ENCODE measurements at regions not wholly inside any gene's neighbourhood (a gene's known extent, or its start where the extent isn't known, plus 50 kb on each side); places are given as distances from the start of the nearest gene placed in this dataset.

DNA sequence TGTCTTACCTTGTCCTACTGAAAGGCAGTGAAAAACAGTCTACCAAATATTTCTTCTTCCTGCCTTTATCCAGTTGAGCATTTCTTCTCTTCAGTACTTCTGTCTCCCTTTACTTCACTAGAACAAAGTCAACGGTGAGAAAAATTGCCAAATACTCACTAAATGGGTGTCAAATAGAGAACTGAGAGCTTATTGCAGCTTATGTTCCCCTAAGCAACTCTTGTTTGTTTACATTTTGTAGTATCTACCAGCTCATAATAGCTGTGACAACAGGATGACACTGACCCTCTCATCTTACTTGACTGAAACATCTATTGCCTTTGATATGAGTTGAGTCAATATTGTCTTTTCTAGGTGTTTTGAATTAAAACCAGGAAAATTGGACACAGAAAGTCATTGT, 327.9 kb upstream of the SORCS1 start:
- Histone ChIP-seq H4K20me1 (no peaks in the 10 kb centered on the region), H3K9ac (no peak overlapping the region), H3K27ac (no peak overlapping the region)

DNA sequence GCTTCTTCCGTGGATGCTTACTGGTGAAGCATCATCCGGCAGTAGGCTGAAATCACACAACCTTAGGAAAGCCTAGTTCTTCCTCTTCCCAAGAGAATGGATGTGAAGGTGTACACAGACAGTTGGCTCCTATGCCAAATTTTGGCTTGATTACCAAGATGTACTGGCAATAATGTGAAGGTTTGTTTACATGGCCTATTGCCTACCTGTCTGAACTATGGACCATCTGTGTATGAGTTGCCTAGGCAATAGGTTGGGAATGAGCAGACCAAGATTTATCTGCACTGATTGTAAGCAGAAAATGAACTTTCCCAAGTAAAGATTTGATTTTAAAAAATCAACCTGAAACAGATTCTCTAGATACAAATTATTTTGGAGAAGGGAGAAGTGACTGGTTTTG, 325.9 kb upstream of the SORCS1 start:
- Histone ChIP-seq H3K4me1 (no peaks in the 10 kb centered on the region), H3K27me3 (no peaks in the 10 kb centered on the region), H4K20me1 (no peaks in the 10 kb centered on the region), H3K9me3 (no peaks in the 10 kb centered on the region), H3K4me2 (no peak overlapping the region), H3K9ac (no peak overlapping the region), H3K27ac (no peak overlapping the region), H3K36me3 (no peaks in the 10 kb centered on the region), H3K4me3 (no peak overlapping the region)
- no peak for TF ChIP-seq Cebpa-rat (IDR thresholded peaks at IDR 0.05)

More for the DNA sequence above, 327.9 kb upstream of the SORCS1 start:
- TF ChIP-seq Cebpa-rat (IDR thresholded peaks at IDR 0.05) = no peak
- H3K36me3 ChIP-seq = no peaks in the 10 kb centered on the region
- H3K27me3 ChIP-seq = no peaks in the 10 kb centered on the region
- H3K4me2 ChIP-seq = no peak overlapping the region
- no peaks in the 10 kb centered on the region for H3K9me3 ChIP-seq
- no peak overlapping the region for H3K4me3 ChIP-seq
- no peaks in the 10 kb centered on the region for H3K4me1 ChIP-seq

DNA sequence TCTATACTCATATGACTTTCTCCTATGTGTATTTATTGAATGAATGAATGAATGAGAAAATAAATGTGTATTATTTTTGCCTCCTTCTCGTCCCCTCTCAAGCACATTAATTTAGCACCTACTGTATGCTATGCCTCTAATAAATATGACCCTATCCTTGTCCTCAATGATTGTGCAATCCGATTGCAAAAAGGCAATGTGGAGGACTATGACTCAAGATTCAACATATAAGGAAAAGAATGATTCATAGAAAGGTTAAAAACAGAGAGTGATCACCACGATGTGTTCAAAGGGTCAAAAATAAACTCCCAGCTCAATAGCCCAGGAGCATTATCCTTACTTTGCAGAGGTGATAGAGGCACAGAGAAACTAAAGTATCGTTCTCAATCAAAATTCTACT, 322.8 kb upstream of the SORCS1 start:
- Histone ChIP-seq H3K4me3 (no peak overlapping the region), H3K9ac (no peak overlapping the region), H3K9me3 (no peaks in the 10 kb centered on the region), H3K4me2 (no peak overlapping the region), H4K20me1 (no peaks in the 10 kb centered on the region), H3K36me3 (no peaks in the 10 kb centered on the region), H3K27me3 (no peaks in the 10 kb centered on the region), H3K27ac (no peak overlapping the region), H3K4me1 (no peaks in the 10 kb centered on the region)
- no peak; the same call in 1 of the 2 replicates for TF ChIP-seq Cebpa-rat (IDR thresholded peaks at IDR 0.05)

DNA sequence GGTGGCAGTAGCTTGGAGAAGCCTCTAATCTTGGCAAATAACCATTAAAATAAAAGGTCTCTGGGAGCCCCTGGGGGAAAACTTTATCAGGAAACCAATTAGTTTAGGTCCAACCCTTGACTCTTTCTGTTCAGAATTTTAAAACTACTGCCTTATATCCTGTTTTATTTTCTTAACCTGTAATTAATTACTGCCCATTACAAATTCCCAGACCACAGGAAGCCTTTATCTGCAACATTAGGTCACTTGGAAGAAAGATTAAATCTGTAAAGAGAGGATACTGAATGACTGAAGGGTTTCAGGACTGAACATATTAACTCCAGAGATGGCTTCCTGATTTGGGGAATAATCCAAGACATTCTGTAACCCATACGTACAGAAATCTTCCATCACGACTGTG, 320.5 kb upstream of the SORCS1 start:
- no peak for TF ChIP-seq Cebpa-rat (IDR thresholded peaks at IDR 0.05)
- Histone ChIP-seq H3K9me3 (no peaks in the 10 kb centered on the region), H3K4me2 (no peak overlapping the region), H3K4me1 (no peaks in the 10 kb centered on the region), H3K9ac (no peak overlapping the region), H3K27ac (no peak overlapping the region), H3K4me3 (no peak overlapping the region), H3K36me3 (no peaks in the 10 kb centered on the region), H3K27me3 (no peaks in the 10 kb centered on the region), H4K20me1 (no peaks in the 10 kb centered on the region)

DNA sequence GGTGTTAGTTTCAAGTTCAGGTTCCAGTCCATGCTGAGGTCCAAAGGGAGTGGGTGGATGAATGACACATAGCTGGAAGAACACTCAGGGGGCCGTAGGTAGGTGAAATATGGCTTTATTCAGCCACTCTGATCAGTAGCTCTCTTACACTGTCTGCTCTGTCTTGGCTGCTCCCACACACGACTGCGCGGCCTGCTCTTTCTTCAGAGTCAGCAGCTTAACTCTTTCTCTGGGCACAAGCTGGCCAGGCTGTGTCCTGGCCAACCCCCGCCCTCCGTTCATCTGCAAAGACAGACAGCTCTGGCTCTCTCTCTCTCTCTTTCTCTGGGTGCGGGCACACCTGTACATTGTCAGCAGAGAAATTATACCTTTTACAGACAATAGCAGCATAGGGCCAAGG, 317.4 kb upstream of the SORCS1 start:
- Histone ChIP-seq H3K4me1 (no peaks in the 10 kb centered on the region), H3K9me3 (no peaks in the 10 kb centered on the region), H3K36me3 (no peaks in the 10 kb centered on the region), H4K20me1 (no peaks in the 10 kb centered on the region), H3K4me2 (no peak overlapping the region), H3K9ac (no peak overlapping the region), H3K27ac (no peak overlapping the region), H3K27me3 (no peaks in the 10 kb centered on the region), H3K4me3 (no peak overlapping the region)
- TF ChIP-seq Cebpa-rat (IDR thresholded peaks at IDR 0.05) = no peak

DNA sequence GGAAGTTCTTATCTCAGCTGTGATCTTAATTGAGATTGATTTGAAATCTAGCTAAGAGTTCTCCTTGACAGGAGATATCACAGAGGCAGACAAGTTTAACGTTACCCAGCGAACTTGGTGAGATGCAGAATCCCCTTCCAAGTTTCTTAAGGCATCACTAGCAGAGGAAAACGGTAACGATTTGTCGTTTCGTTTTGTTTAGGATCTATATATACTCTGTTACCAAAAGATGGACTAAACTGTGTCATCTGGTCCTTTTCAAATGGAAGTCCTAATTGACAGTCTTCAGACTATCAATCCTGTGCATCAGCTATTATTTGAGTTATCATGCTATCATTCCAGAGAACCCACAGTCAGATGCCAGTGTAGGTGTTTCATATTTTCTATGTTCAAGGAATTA, 316.7 kb upstream of the SORCS1 start:
- Histone ChIP-seq H3K9me3 (no peaks in the 10 kb centered on the region), H3K27ac (no peak overlapping the region), H4K20me1 (no peaks in the 10 kb centered on the region), H3K4me3 (no peak overlapping the region), H3K9ac (no peak overlapping the region), H3K4me2 (no peak overlapping the region), H3K27me3 (no peaks in the 10 kb centered on the region), H3K36me3 (no peaks in the 10 kb centered on the region), H3K4me1 (no peaks in the 10 kb centered on the region)
- no peak for TF ChIP-seq Cebpa-rat (IDR thresholded peaks at IDR 0.05)

DNA sequence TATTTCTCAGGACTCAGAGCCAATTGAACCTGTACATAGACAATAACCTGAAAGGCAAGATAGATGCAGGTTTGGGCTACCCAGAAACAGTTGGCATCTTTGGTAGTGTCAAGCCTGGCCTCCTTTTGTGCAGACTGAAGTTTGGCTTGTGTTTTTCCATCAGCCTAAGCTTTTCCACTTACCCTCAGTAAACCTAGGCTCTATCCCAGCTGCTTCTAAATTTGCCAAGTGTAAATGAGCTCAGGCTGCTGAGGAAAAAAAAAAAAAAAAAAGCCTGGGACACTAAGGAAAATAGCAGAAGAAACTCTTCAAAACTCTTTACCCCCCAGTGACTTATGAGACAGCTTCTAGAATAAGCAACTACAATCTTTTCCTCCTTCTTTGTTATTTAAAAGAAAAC, 316.3 kb upstream of the SORCS1 start:
- no peak for TF ChIP-seq Cebpa-rat (IDR thresholded peaks at IDR 0.05)
- Histone ChIP-seq H4K20me1 (no peaks in the 10 kb centered on the region), H3K9me3 (no peaks in the 10 kb centered on the region)

DNA sequence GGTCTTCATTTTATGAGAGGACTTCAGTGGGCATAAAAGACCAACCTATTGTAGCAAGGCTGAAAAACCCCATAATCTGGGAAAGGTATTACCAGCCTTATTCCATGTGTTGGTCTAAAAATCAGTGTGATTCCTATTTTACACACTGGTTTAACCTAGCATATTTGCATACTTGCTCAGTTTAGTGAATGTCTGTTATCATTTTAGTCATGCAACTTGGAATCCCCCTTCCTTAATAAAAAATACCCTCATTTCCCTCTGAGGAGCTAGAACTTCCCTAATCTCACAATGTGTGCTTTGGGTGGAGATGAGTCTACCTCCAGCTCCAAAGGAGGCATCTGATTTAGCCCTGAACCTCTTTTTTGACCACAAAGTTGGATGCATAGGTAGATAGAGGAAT, 312.8 kb upstream of the SORCS1 start:
- no peaks in the 10 kb centered on the region for H3K4me1 ChIP-seq
- H3K36me3 ChIP-seq = no peaks in the 10 kb centered on the region
- H4K20me1 ChIP-seq = no peaks in the 10 kb centered on the region
- no peak overlapping the region for H3K27ac ChIP-seq
- no peak overlapping the region for H3K4me2 ChIP-seq
- TF ChIP-seq Cebpa-rat (IDR thresholded peaks at IDR 0.05) = no peak
- no peaks in the 10 kb centered on the region for H3K27me3 ChIP-seq
- no peak overlapping the region for H3K9ac ChIP-seq
- H3K9me3 ChIP-seq = no peaks in the 10 kb centered on the region
- H3K4me3 ChIP-seq = no peak overlapping the region

More for the DNA sequence above, 316.3 kb upstream of the SORCS1 start:
- H3K4me1 ChIP-seq = no peaks in the 10 kb centered on the region
- H3K4me3 ChIP-seq = no peak overlapping the region
- no peaks in the 10 kb centered on the region for H3K36me3 ChIP-seq
- H3K4me2 ChIP-seq = no peak overlapping the region
- H3K27ac ChIP-seq = no peak overlapping the region
- no peaks in the 10 kb centered on the region for H3K27me3 ChIP-seq
- no peak overlapping the region for H3K9ac ChIP-seq

DNA sequence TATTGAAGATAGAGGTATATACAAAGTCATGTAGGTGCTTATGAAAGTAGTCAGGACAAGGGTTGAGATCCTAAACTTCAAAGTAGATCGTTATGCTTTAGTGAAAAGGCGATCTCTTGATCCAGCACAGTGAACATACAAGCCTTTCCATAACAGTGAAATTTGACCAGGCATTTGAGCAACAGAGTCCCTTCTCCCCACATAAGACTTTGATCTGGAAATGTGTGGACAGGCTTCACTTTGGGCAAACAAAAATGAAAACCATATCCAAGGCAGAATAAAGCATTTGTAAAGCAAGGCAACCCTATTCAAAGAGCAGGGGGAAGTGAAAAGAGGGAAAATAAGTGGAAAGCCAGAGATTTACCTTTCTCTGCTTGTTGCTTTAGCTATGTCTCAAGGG, 311.9 kb upstream of the SORCS1 start:
- Histone ChIP-seq H3K9ac (no peak overlapping the region), H3K4me2 (no peak overlapping the region)

DNA sequence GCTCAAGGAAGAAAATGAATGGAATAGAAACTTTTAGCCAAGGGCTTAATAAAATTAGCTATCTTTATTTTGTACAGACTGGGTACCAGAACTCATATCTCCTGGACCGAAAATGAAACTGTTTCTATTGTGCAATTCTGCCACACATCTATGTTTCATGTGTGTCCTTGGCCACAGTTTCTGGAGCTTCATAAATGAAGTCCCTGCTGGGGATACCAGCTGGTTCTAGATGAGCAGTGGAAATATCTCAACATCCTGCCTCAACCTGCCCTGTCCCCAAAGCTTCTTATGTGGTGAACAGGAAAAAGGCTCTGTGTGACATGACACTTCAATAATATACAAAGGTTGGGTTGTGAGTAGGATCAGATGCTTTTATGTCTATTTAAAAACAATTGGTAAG, 310.1 kb upstream of the SORCS1 start:
- H4K20me1 ChIP-seq = no peaks in the 10 kb centered on the region
- H3K4me3 ChIP-seq = no peak overlapping the region
- H3K27ac ChIP-seq = no peak overlapping the region
- H3K4me1 ChIP-seq = no peaks in the 10 kb centered on the region
- no peak overlapping the region for H3K4me2 ChIP-seq
- no peaks in the 10 kb centered on the region for H3K27me3 ChIP-seq
- TF ChIP-seq Cebpa-rat (IDR thresholded peaks at IDR 0.05) = no peak
- H3K36me3 ChIP-seq = no peaks in the 10 kb centered on the region
- no peak overlapping the region for H3K9ac ChIP-seq
- H3K9me3 ChIP-seq = no peaks in the 10 kb centered on the region

More for the DNA sequence above, 311.9 kb upstream of the SORCS1 start:
- no peaks in the 10 kb centered on the region for H4K20me1 ChIP-seq
- TF ChIP-seq Cebpa-rat (IDR thresholded peaks at IDR 0.05) = no peak
- H3K36me3 ChIP-seq = no peaks in the 10 kb centered on the region
- H3K4me1 ChIP-seq = no peaks in the 10 kb centered on the region
- H3K4me3 ChIP-seq = no peak overlapping the region
- no peaks in the 10 kb centered on the region for H3K27me3 ChIP-seq
- no peaks in the 10 kb centered on the region for H3K9me3 ChIP-seq
- no peak overlapping the region for H3K27ac ChIP-seq

DNA sequence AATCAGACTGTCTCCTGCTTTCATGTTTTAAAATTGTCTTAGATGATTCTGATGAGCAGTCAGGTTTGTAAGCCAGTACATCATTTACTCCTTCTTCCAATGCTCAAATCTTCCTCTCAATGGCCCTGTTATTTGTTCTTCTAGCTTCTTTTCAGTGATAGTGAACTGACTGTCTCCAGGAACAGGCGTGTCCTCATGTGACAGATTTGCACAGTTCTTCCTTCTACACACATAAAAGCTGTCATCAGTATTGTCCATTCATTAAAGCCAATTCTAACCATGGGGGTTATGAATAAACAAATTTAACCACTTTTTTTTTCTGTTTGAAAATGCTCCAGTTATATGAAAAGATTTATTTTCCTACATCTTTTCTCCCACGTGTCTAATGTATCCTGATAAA, 308.7 kb upstream of the SORCS1 start:
- no peak overlapping the region for H3K4me3 ChIP-seq
- H3K9ac ChIP-seq = no peak overlapping the region
- no peak overlapping the region for H3K27ac ChIP-seq
- no peak for TF ChIP-seq Cebpa-rat (IDR thresholded peaks at IDR 0.05)
- H3K36me3 ChIP-seq = no peaks in the 10 kb centered on the region
- no peaks in the 10 kb centered on the region for H3K9me3 ChIP-seq
- no peaks in the 10 kb centered on the region for H3K4me1 ChIP-seq
- H3K27me3 ChIP-seq = no peaks in the 10 kb centered on the region
- H3K4me2 ChIP-seq = no peak overlapping the region
- H4K20me1 ChIP-seq = no peaks in the 10 kb centered on the region
